Choroid plexus epithelial cell (primary cell): ENCODE measurements at regions not wholly inside any gene's neighbourhood (a gene's known extent, or its start where the extent isn't known, plus 50 kb on each side); places are given as distances from the start of the nearest gene placed in this dataset.

Experiments used
- DNase-seq: peaks from one replicate; pipeline ENCODE4 v3.0.0-alpha.2; 2010; ENCODE audit warnings: low read depth
- H3K4me3 ChIP-seq: 2 replicates; pipeline ENCODE4 v1.5.1; 2011; ENCODE audit warnings: low read depth, mild to moderate bottlenecking, control low read depth, low read length, moderate library complexity
- TF ChIP-seq, protein P1 (sequence below): conservative IDR thresholded peaks from 2 replicates; pipeline ENCODE4 v1.5.1; 2011; ENCODE audit warnings: low read depth, mild to moderate bottlenecking, control low read depth, inconsistent platforms, low read length, moderate library complexity

DNA sequence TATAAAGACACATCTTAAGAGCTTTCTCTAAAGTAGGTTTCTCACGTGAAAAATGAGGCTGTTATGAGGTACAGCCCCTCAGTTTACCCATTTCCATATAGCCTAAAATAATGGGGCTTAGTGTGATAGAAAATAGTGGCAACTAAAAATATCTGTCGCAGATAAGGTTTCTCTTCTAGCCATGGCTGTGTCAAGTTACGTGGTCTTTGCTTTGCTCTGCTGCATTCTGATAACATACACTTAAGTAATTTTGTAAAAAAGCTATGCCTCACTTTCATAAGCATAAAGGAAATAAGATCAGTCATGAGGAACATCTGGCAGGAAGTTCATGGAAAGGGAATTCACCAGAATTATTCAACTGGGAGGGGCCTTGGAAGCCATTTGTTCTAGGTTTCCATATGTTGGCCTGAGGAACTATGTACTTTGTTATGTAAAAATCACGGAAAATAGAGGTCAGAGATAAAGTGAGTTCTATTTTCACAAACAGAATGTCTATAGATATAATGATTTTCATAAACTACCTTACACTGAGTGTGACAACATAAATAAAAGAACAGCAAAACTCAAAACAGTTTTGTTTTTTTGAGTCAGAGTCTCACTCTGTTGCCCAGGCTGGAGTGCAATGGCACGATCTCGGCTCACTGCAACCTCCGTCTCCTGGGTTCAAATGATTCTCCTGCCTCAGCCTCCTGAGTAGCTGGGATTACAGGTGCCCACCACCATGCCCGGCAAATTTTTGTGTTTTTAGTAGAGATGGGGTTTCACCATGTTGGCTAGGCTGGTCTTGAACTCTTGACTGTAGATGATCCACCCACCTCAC lies 195.6 kb upstream of the KRR1 start:
- TF ChIP-seq, protein P1, sequence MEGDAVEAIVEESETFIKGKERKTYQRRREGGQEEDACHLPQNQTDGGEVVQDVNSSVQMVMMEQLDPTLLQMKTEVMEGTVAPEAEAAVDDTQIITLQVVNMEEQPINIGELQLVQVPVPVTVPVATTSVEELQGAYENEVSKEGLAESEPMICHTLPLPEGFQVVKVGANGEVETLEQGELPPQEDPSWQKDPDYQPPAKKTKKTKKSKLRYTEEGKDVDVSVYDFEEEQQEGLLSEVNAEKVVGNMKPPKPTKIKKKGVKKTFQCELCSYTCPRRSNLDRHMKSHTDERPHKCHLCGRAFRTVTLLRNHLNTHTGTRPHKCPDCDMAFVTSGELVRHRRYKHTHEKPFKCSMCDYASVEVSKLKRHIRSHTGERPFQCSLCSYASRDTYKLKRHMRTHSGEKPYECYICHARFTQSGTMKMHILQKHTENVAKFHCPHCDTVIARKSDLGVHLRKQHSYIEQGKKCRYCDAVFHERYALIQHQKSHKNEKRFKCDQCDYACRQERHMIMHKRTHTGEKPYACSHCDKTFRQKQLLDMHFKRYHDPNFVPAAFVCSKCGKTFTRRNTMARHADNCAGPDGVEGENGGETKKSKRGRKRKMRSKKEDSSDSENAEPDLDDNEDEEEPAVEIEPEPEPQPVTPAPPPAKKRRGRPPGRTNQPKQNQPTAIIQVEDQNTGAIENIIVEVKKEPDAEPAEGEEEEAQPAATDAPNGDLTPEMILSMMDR: no peak
- peak; percentile 79 for DNase-seq
- no peak overlapping the region for H3K4me3 ChIP-seq

DNA sequence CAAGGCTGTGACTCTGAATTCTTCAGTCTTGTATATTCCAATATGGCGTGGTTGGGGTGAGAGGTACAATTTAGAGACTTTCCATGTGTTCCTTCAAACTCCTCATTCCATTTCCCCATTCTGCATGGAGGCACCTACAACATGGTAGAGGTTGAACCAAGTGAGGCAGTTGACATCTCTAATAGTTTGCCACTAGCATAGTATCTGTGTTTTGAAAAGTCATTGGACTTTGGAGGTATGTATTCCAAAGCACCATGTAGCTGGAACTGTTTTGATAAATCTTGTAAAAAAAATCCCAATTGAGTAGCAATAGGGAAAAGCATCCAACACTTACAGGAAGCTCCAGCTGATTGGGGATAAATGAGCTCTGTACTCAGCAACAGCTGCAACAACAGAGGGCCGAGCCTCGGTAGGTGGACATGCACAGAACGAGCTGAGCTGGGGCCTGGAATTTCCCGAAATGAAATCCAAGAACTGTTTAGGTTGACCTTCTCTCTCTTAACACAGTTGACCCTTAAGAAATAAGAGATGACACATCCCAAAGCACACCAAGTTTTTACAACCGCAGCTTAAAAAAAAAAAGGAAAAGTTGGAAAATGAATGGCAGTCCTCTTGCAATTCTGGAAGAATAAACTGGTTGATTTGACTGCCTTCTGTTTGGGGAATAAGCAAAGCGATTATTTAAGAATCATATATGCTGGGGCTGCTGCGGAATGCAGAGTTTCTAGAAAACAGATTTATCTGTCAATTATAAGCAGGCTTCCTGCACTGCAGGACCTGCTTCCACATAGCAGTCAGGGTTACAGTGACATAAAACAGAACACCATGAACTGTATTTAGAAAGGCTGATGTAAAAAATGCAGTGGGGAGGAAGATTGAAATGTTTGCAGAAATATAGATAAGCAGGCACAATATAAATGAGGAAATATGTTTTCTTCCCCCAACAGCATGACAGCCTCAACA lies 194.6 kb upstream of the KRR1 start:
- TF ChIP-seq, protein P1: peak; percentile 18
- H3K4me3 ChIP-seq: no peak overlapping the region
- peak; percentile 98 for DNase-seq

DNA sequence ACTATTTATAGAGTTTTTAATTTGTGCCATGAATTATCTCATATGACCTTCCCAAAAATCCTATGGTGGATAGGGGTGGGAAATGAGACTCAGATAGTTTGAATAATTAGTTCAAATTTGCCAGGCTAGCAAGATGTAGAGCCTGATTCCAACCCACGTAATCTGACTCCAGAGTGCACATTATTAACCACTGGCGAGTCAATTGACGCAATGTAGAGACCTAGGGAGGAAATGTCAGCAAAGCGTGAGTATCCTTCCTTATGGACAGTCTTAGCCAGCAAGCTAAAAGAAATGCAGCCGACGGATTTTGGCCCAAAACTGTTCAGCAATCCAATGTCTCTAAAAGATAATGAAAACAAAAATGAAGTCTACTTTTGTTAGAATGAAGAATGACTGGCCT lies 193.3 kb upstream of the KRR1 start:
- H3K4me3 ChIP-seq: no peak overlapping the region
- DNase-seq: peak; percentile 64
- TF ChIP-seq, protein P1: no peak

DNA sequence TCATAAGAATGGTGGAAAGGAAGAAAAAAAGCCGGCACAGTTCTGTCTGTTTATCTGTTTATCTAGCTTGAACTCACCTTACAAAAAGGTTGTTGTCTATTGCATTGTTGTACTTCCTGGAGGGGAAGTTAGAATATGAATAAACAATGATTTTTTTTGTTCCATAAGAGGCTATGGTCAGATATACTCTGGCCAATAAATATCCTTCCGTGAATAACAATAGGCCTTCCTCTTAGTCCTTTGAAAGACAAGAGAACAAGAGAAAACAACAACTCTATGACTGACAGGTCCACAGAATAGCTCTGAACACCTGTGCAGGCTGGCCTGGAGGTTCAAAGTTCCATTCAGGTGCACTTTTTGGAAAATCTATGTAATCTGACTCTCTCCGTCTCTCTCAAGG lies 192.8 kb upstream of the KRR1 start:
- no peak overlapping the region for H3K4me3 ChIP-seq
- TF ChIP-seq, protein P1: no peak
- DNase-seq: no peak

DNA sequence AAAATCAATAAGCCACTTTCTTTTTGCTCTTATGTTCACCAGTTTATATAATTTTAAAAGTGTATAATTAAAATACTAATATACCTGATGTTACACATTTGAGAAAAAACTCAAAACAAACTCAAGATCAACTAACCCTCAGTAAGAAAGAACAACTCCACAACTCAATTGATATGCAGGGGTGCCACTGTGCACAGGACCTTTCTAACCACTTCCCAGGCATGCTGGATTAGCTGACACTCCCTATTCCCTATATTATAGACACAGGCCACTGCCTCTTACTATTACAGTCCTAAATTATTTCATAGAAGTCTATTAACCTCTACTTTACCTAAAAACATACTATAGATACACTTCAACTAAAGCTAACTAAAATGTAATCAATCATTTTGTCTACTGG lies 191.7 kb upstream of the KRR1 start:
- TF ChIP-seq, protein P1: no peak
- DNase-seq: no peak
- H3K4me3 ChIP-seq: no peak overlapping the region

DNA sequence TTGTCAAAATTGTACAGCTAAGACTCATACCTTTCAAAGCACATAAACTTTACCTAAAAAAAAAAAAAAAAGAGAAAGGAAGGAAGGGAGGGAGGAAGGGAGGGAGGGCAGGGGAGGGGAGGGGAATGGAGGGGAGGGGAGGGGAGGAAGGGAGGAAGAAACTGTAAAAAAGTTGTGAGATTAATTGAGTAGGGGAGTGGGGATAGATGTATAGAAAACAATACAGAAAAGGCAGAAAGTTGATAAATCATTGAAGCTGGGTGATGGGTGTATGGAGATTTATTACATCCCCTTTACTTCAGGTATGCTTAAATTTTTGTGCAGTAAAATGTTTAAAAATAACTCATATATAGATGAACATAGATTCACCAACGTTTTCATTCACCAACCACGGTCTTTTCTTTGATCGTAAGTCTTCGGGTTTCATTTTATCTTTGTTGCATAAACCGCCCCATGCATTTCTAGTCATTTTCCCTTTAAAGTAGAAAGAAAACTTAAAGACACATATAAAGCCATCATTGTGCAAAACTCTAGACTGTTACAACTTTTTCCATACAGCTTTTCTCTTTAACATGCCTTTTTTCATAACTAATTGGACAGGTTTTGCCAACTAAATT lies 191.2 kb upstream of the KRR1 start:
- DNase-seq: no peak
- TF ChIP-seq, protein P1: no peak
- H3K4me3 ChIP-seq: no peak overlapping the region
